GM23338 (cell line): ENCODE measurements at regions not wholly inside any gene's neighbourhood (a gene's known extent, or its start where the extent isn't known, plus 50 kb on each side); places are given as distances from the start of the nearest gene placed in this dataset.

ENCODE experiments used
- ATAC-seq: fragments of 200-7000 bp; cut with Tn5 transposase; 3 replicates; pipeline ENCODE4 v1.9.1; 2020
- DNase-seq: peaks from one replicate; pipeline ENCODE4 v3.0.0-alpha.2; 2015; ENCODE audit warnings: low spot score
- H2AFZ ChIP-seq: fragments of 200-600 bp; sonication (generic); 2 replicates; pipeline ENCODE4 v1.8.0; 2016; ENCODE audit warnings: antibody characterized with exemption, mild to moderate bottlenecking, moderate library complexity
- H3F3A ChIP-seq: fragments of 200-600 bp; sonication (generic); replicated peaks from 2 replicates; pipeline ENCODE4 v1.8.0; 2017; ENCODE audit warnings: antibody characterized with exemption, mixed run types, low read depth
- H3K27ac ChIP-seq: fragments of 200-600 bp; sonication (generic); 2 replicates; pipeline ENCODE4 v1.6.1; 2016; ENCODE audit warnings: low read depth
- H3K27me3 ChIP-seq: fragments of 200-600 bp; sonication (generic); 2 replicates; pipeline ENCODE4 v1.8.0; 2016; ENCODE audit warnings: mild to moderate bottlenecking, mixed run types, moderate library complexity; ENCODE audit not compliant: insufficient read depth
- H3K36me3 ChIP-seq: fragments of 200-600 bp; sonication (generic); 2 replicates; pipeline ENCODE4 v1.8.0; 2016; ENCODE audit warnings: mild to moderate bottlenecking; ENCODE audit not compliant: insufficient read depth
- H3K4me1 ChIP-seq: fragments of 200-600 bp; sonication (generic); 2 replicates; pipeline ENCODE4 v1.8.0; 2016; ENCODE audit warnings: mild to moderate bottlenecking, moderate library complexity; ENCODE audit not compliant: insufficient read depth
- H3K4me2 ChIP-seq: fragments of 200-600 bp; sonication (generic); 2 replicates; pipeline ENCODE4 v1.7.1; 2017; ENCODE audit warnings: mixed run types
- H3K4me3 ChIP-seq: fragments of 200-600 bp; sonication (generic); 2 replicates; pipeline ENCODE4 v1.6.1; 2016; ENCODE audit warnings: mixed run types
- H3K79me2 ChIP-seq: fragments of 200-600 bp; sonication (generic); replicated peaks from 2 replicates; pipeline ENCODE4 v1.8.0; 2017; ENCODE audit warnings: mild to moderate bottlenecking; ENCODE audit not compliant: insufficient read depth
- H3K9me2 ChIP-seq: fragments of 200-600 bp; sonication (generic); 2 replicates; pipeline ENCODE4 v1.8.0; 2017; ENCODE audit not compliant: insufficient read depth
- H4K20me1 ChIP-seq: fragments of 200-600 bp; sonication (generic); replicated peaks from 2 replicates; pipeline ENCODE4 v1.8.0; 2017; ENCODE audit warnings: mild to moderate bottlenecking; ENCODE audit not compliant: insufficient read depth
- H3K27ac Mint-ChIP-seq: 2 replicates; pipeline ENCODE4 v1.8.0; 2020; ENCODE audit warnings: inconsistent platforms, mild to moderate bottlenecking, moderate library complexity, mixed read lengths
- H3K27me3 Mint-ChIP-seq: 3 replicates; pipeline ENCODE4 v1.8.0; 2022; ENCODE audit warnings: low read depth, mild to moderate bottlenecking, moderate library complexity, mixed read lengths, inconsistent platforms; ENCODE audit not compliant: insufficient read depth, poor library complexity
- H3K36me3 Mint-ChIP-seq: 3 replicates; pipeline ENCODE4 v1.8.0; 2021; ENCODE audit warnings: low read depth, mild to moderate bottlenecking, inconsistent platforms, moderate library complexity, mixed read lengths
- H3K4me1 Mint-ChIP-seq: 3 replicates; pipeline ENCODE4 v1.8.0; 2020; ENCODE audit warnings: mild to moderate bottlenecking, inconsistent platforms, mixed read lengths
- H3K4me3 Mint-ChIP-seq: 3 replicates; pipeline ENCODE4 v1.8.0; 2021; ENCODE audit warnings: moderate library complexity, mild to moderate bottlenecking, inconsistent platforms, mixed read lengths
- H3K9me3 Mint-ChIP-seq: 3 replicates; pipeline ENCODE4 v1.8.0; 2020; ENCODE audit warnings: moderate library complexity, mild to moderate bottlenecking, inconsistent platforms, mixed read lengths
- CREB1 ChIP-seq: fragments of 250-450 bp; sonication (Bioruptor Pico); IDR thresholded peaks from 2 replicates; pipeline ENCODE4 v1.5.0; 2020; ENCODE audit warnings: low read depth, mild to moderate bottlenecking, moderate library complexity
- EZH2 ChIP-seq: fragments of 200-600 bp; sonication (generic); IDR thresholded peaks from one replicate; pipeline ENCODE4 v1.8.0; 2017; ENCODE audit warnings: antibody characterized with exemption, mild to moderate bottlenecking, low read depth; ENCODE audit not compliant: unreplicated experiment
- EZH2phosphoT487 ChIP-seq: fragments of 200-600 bp; sonication (generic); IDR thresholded peaks from one replicate; pipeline ENCODE4 v1.8.1; 2018; ENCODE audit warnings: antibody characterized with exemption; ENCODE audit not compliant: unreplicated experiment
- JUNB ChIP-seq: IDR thresholded peaks from one replicate; pipeline ENCODE4 v1.6.1; 2016; ENCODE audit warnings: antibody characterized with exemption; ENCODE audit not compliant: unreplicated experiment
- NANOG ChIP-seq: IDR thresholded peaks from 2 replicates; pipeline ENCODE4 v1.6.1; 2016; ENCODE audit warnings: antibody characterized with exemption, borderline replicate concordance
- POLR2AphosphoS5 ChIP-seq: IDR thresholded peaks from 2 replicates; pipeline ENCODE4 v1.6.1; 2016; ENCODE audit warnings: antibody characterized with exemption, low read depth
- STAT1 ChIP-seq: IDR thresholded peaks from one replicate; pipeline ENCODE4 v1.6.1; 2016; ENCODE audit warnings: antibody characterized with exemption; ENCODE audit not compliant: unreplicated experiment
- ZNF114 ChIP-seq: fragments of 250-450 bp; sonication (Bioruptor Pico); IDR thresholded peaks from 2 replicates; pipeline ENCODE4 v1.5.0; 2020; ENCODE audit warnings: mild to moderate bottlenecking, moderate library complexity
- ZNF331 ChIP-seq: fragments of 250-450 bp; sonication (Bioruptor Pico); IDR thresholded peaks from 2 replicates; pipeline ENCODE4 v1.5.0; 2020; ENCODE audit warnings: low read depth, mild to moderate bottlenecking, moderate library complexity
- TF ChIP-seq, protein P1 (sequence below): IDR thresholded peaks from one replicate; pipeline ENCODE4 v1.6.1; 2018; ENCODE audit warnings: antibody characterized with exemption; ENCODE audit not compliant: unreplicated experiment
- TF ChIP-seq, protein P2 (sequence below): fragments of 250-450 bp; sonication (Bioruptor Pico); IDR thresholded peaks from 2 replicates; pipeline ENCODE4 v1.5.0; 2020; ENCODE audit warnings: mild to moderate bottlenecking, moderate library complexity
- TF ChIP-seq, protein P3 (sequence below): IDR thresholded peaks from 2 replicates; pipeline ENCODE4 v1.6.1; 2016; ENCODE audit warnings: antibody characterized with exemption
- TF ChIP-seq, protein P4 (sequence below), 2 experiments: fragments of 200-600 bp in 1 of 2; sonication (generic) in 1 of 2; conservative IDR thresholded peaks; 2 replicates each; pipeline versions ENCODE4 v1.5.1 to v1.6.1; 2016 to 2017; ENCODE audit warnings: antibody characterized with exemption in 2 of 2, low read depth in 2 of 2, mild to moderate bottlenecking in 2 of 2, moderate library complexity in 1 of 2

DNA sequence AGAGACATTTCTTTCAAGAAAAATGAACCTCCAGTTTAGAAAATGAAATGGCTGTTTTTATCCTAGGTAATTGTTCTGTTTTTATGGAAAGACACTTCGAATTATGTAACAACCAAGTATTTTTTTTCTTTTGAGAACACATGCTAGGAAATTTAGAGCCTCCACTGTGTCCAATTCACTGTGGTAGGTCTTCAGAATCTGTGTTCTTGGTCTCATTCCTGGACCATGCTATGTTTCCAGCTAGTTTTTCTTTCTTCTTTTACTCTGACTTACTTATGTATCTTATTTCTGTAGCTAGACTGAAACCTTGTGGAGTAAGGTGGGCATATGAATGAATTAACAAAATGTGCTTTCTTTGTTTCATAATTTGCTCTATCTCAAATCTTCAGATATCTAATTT is 391.7 kb upstream of the KLHL29 start:
- H3K4me1 Mint-ChIP-seq = 0 out of 3 replicates have a peak, but pooled peaks cover 3% of the 10 kb centered on the region
- Histone ChIP-seq H3K4me1 (peaks cover 12% of the 10 kb centered on the region; the same call in 1 of the 2 replicates), H3K27ac (no peak overlapping the region), H3K4me2 (no peak overlapping the region), H3F3A (no peaks in the 10 kb centered on the region), H3K79me2 (no peaks in the 10 kb centered on the region), H2AFZ (no peak overlapping the region), H4K20me1 (no peaks in the 10 kb centered on the region), H3K4me3 (no peak overlapping the region), H3K36me3 (no peaks in the 10 kb centered on the region), H3K9me2 (0 out of 2 replicates have a peak, but pooled peaks cover 5% of the 10 kb centered on the region), H3K27me3 (no peaks in the 10 kb centered on the region)
- DNase-seq (no peak), ATAC-seq (no peak)
- H3K27me3 Mint-ChIP-seq = no peaks in the 10 kb centered on the region
- H3K4me3 Mint-ChIP-seq = no peak overlapping the region
- no peak for TF ChIP-seq ZNF114 (CRISPR knock-in tag)
- no peak for TF ChIP-seq JUNB
- no peak for TF ChIP-seq EZH2phosphoT487
- TF ChIP-seq, protein P1, sequence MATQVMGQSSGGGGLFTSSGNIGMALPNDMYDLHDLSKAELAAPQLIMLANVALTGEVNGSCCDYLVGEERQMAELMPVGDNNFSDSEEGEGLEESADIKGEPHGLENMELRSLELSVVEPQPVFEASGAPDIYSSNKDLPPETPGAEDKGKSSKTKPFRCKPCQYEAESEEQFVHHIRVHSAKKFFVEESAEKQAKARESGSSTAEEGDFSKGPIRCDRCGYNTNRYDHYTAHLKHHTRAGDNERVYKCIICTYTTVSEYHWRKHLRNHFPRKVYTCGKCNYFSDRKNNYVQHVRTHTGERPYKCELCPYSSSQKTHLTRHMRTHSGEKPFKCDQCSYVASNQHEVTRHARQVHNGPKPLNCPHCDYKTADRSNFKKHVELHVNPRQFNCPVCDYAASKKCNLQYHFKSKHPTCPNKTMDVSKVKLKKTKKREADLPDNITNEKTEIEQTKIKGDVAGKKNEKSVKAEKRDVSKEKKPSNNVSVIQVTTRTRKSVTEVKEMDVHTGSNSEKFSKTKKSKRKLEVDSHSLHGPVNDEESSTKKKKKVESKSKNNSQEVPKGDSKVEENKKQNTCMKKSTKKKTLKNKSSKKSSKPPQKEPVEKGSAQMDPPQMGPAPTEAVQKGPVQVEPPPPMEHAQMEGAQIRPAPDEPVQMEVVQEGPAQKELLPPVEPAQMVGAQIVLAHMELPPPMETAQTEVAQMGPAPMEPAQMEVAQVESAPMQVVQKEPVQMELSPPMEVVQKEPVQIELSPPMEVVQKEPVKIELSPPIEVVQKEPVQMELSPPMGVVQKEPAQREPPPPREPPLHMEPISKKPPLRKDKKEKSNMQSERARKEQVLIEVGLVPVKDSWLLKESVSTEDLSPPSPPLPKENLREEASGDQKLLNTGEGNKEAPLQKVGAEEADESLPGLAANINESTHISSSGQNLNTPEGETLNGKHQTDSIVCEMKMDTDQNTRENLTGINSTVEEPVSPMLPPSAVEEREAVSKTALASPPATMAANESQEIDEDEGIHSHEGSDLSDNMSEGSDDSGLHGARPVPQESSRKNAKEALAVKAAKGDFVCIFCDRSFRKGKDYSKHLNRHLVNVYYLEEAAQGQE = no peak
- no peak for TF ChIP-seq STAT1
- TF ChIP-seq ZNF331 (CRISPR knock-in tag) = no peak
- no peak for TF ChIP-seq CREB1 (CRISPR knock-in tag)
- TF ChIP-seq, protein P2, sequence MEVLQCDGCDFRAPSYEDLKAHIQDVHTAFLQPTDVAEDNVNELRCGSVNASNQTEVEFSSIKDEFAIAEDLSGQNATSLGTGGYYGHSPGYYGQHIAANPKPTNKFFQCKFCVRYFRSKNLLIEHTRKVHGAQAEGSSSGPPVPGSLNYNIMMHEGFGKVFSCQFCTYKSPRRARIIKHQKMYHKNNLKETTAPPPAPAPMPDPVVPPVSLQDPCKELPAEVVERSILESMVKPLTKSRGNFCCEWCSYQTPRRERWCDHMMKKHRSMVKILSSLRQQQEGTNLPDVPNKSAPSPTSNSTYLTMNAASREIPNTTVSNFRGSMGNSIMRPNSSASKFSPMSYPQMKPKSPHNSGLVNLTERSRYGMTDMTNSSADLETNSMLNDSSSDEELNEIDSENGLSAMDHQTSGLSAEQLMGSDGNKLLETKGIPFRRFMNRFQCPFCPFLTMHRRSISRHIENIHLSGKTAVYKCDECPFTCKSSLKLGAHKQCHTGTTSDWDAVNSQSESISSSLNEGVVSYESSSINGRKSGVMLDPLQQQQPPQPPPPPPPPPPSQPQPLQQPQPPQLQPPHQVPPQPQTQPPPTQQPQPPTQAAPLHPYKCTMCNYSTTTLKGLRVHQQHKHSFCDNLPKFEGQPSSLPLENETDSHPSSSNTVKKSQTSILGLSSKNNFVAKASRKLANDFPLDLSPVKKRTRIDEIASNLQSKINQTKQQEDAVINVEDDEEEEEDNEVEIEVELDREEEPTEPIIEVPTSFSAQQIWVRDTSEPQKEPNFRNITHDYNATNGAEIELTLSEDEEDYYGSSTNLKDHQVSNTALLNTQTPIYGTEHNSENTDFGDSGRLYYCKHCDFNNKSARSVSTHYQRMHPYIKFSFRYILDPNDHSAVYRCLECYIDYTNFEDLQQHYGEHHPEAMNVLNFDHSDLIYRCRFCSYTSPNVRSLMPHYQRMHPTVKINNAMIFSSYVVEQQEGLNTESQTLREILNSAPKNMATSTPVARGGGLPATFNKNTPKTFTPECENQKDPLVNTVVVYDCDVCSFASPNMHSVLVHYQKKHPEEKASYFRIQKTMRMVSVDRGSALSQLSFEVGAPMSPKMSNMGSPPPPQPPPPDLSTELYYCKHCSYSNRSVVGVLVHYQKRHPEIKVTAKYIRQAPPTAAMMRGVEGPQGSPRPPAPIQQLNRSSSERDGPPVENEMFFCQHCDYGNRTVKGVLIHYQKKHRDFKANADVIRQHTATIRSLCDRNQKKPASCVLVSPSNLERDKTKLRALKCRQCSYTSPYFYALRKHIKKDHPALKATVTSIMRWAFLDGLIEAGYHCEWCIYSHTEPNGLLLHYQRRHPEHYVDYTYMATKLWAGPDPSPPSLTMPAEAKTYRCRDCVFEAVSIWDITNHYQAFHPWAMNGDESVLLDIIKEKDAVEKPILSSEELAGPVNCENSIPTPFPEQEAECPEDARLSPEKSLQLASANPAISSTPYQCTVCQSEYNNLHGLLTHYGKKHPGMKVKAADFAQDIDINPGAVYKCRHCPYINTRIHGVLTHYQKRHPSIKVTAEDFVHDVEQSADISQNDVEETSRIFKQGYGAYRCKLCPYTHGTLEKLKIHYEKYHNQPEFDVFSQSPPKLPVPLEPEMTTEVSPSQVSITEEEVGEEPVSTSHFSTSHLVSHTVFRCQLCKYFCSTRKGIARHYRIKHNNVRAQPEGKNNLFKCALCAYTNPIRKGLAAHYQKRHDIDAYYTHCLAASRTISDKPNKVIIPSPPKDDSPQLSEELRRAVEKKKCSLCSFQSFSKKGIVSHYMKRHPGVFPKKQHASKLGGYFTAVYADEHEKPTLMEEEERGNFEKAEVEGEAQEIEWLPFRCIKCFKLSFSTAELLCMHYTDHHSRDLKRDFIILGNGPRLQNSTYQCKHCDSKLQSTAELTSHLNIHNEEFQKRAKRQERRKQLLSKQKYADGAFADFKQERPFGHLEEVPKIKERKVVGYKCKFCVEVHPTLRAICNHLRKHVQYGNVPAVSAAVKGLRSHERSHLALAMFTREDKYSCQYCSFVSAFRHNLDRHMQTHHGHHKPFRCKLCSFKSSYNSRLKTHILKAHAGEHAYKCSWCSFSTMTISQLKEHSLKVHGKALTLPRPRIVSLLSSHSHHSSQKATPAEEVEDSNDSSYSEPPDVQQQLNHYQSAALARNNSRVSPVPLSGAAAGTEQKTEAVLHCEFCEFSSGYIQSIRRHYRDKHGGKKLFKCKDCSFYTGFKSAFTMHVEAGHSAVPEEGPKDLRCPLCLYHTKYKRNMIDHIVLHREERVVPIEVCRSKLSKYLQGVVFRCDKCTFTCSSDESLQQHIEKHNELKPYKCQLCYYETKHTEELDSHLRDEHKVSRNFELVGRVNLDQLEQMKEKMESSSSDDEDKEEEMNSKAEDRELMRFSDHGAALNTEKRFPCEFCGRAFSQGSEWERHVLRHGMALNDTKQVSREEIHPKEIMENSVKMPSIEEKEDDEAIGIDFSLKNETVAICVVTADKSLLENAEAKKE (CRISPR knock-in tag) = no peak
- no peak for TF ChIP-seq EZH2
- TF ChIP-seq, protein P3, sequence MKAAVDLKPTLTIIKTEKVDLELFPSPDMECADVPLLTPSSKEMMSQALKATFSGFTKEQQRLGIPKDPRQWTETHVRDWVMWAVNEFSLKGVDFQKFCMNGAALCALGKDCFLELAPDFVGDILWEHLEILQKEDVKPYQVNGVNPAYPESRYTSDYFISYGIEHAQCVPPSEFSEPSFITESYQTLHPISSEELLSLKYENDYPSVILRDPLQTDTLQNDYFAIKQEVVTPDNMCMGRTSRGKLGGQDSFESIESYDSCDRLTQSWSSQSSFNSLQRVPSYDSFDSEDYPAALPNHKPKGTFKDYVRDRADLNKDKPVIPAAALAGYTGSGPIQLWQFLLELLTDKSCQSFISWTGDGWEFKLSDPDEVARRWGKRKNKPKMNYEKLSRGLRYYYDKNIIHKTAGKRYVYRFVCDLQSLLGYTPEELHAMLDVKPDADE = no peak
- no peak for TF ChIP-seq NANOG
- TF ChIP-seq, protein P4, sequence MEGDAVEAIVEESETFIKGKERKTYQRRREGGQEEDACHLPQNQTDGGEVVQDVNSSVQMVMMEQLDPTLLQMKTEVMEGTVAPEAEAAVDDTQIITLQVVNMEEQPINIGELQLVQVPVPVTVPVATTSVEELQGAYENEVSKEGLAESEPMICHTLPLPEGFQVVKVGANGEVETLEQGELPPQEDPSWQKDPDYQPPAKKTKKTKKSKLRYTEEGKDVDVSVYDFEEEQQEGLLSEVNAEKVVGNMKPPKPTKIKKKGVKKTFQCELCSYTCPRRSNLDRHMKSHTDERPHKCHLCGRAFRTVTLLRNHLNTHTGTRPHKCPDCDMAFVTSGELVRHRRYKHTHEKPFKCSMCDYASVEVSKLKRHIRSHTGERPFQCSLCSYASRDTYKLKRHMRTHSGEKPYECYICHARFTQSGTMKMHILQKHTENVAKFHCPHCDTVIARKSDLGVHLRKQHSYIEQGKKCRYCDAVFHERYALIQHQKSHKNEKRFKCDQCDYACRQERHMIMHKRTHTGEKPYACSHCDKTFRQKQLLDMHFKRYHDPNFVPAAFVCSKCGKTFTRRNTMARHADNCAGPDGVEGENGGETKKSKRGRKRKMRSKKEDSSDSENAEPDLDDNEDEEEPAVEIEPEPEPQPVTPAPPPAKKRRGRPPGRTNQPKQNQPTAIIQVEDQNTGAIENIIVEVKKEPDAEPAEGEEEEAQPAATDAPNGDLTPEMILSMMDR (conservative IDR thresholded peaks at IDR 0.05; ENCODE audit: low read depth in 2 of 2) = no peak
- TF ChIP-seq POLR2AphosphoS5 = no peak
- no peaks in the 10 kb centered on the region; the same call in 1 of the 3 replicates for H3K9me3 Mint-ChIP-seq
- H3K27ac Mint-ChIP-seq = no peak overlapping the region
- no peaks in the 10 kb centered on the region; the same call in 2 of the 3 replicates for H3K36me3 Mint-ChIP-seq
